Loucy (cell line): ENCODE measurements at regions not wholly inside any gene's neighbourhood (a gene's known extent, or its start where the extent isn't known, plus 50 kb on each side); places are given as distances from the start of the nearest gene placed in this dataset.

Experiments used
- CTCF ChIP-seq: fragments of 200-600 bp; sonication (generic); conservative IDR thresholded peaks from 2 replicates; pipeline ENCODE4 v1.5.1; 2014; ENCODE audit warnings: mild to moderate bottlenecking, antibody characterized with exemption, low read length
- EZH2phosphoT487 ChIP-seq: fragments of 200-600 bp; IDR thresholded peaks from 2 replicates; pipeline ENCODE4 v1.6.1; 2018; ENCODE audit warnings: antibody characterized with exemption, mild to moderate bottlenecking, moderate library complexity, borderline replicate concordance

GRCh38 chr19:30672926-30673325 lies 300.7 kb downstream of the ZNF536 start:
- TF ChIP-seq CTCF: no peak
- TF ChIP-seq EZH2phosphoT487: no peak
